ENCODE measurements at regions not wholly inside any gene's neighbourhood (a gene's known extent, or its start where the extent isn't known, plus 50 kb on each side); places are given as distances from the start of the nearest gene placed in this dataset.

DNA sequence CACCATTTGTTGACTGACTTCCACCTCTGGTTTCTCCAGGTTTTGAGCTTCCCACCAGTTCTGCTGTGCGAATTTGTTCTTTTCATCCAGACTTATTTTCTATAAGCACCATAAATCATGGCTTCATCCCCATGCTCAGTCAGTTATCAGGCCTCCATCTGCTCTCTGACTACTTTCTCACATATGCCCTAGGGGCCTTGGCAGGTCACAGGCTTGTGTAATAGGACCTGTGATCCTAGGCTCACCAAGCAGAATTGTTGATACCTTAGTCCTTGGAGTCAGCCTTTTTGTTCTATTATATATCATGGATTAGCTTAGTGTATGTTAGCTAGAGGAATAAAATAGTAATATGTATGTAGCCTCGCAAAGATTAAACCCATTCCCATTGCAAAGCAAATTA, 284.2 kb upstream of the TANK start:
- TF ChIP-seq, protein P1, sequence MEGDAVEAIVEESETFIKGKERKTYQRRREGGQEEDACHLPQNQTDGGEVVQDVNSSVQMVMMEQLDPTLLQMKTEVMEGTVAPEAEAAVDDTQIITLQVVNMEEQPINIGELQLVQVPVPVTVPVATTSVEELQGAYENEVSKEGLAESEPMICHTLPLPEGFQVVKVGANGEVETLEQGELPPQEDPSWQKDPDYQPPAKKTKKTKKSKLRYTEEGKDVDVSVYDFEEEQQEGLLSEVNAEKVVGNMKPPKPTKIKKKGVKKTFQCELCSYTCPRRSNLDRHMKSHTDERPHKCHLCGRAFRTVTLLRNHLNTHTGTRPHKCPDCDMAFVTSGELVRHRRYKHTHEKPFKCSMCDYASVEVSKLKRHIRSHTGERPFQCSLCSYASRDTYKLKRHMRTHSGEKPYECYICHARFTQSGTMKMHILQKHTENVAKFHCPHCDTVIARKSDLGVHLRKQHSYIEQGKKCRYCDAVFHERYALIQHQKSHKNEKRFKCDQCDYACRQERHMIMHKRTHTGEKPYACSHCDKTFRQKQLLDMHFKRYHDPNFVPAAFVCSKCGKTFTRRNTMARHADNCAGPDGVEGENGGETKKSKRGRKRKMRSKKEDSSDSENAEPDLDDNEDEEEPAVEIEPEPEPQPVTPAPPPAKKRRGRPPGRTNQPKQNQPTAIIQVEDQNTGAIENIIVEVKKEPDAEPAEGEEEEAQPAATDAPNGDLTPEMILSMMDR (conservative IDR thresholded peaks at IDR 0.05) = no peak
- TF ChIP-seq ZFX (IDR thresholded peaks at IDR 0.05) = no peak

Data from C4-2B (cell line).